ENCODE measurements at regions not wholly inside any gene's neighbourhood (a gene's known extent, or its start where the extent isn't known, plus 50 kb on each side); places are given as distances from the start of the nearest gene placed in this dataset.
A peak's percentile ranks its signal among the peaks of the same experiment; 100 is the strongest.
"Not testable (repeated sequence)": the region's sequence is repeated elsewhere in the genome, so short reads cannot be mapped to it uniquely, and the experiment has no call there.

GRCh38 chr9:87423885-87424284 lies 73.8 kb upstream of the DAPK1 start:
- not testable (repeated sequence) for H3K4me2 ChIP-seq (ENCODE audit: low read length); H2BK120ac ChIP-seq (ENCODE audit: insufficient read depth, low read length, poor library complexity); H3K9ac ChIP-seq (ENCODE audit: low read length); H3K14ac ChIP-seq (ENCODE audit: low read length); H3K4me3 ChIP-seq (ENCODE audit: low read depth, low read length); H3K79me1 ChIP-seq (ENCODE audit: low read length); H3K9me3 ChIP-seq (ENCODE audit: insufficient read depth, low read depth, low read length); H4K12ac ChIP-seq (ENCODE audit: low read depth, low read length); H2BK12ac ChIP-seq (ENCODE audit: low read length); H4K91ac ChIP-seq (ENCODE audit: low read depth, low read length); H3K27me3 ChIP-seq (ENCODE audit: insufficient read depth, low read length); H2BK5ac ChIP-seq (ENCODE audit: low read depth, low read length, poor library complexity); H3K4ac ChIP-seq (ENCODE audit: low read depth, low read length); H4K8ac ChIP-seq (ENCODE audit: low read depth, low read length); H3K36me3 ChIP-seq (ENCODE audit: control insufficient read depth in 1 of 2, insufficient read depth in 2 of 2, low read length in 2 of 2); H2AFZ ChIP-seq (ENCODE audit: insufficient read depth, low read length, poor library complexity); H3K4me1 ChIP-seq (ENCODE audit: control insufficient read depth in 1 of 2, insufficient read depth in 2 of 2, low read length in 2 of 2); H3K27ac ChIP-seq (ENCODE audit: low read depth, low read length); H3K23ac ChIP-seq (ENCODE audit: low read length); H3K79me2 ChIP-seq (ENCODE audit: control insufficient read depth, insufficient read depth, low read length, poor library complexity); H3K18ac ChIP-seq (ENCODE audit: low read length); H2AK5ac ChIP-seq (ENCODE audit: low read length)
- whole genome bisulfite sequencing (ENCODE audit: extremely low coverage, insufficient coverage, insufficient read length): no CpG with 5 or more reads among the region's 4 CpGs
- DNase-seq: peak in 1 of 2 donors; percentile 37

GRCh38 chr9:87425202-87425601 lies 72.5 kb upstream of the DAPK1 start:
- Histone ChIP-seq H2BK12ac (ENCODE audit: low read length) (no peak overlapping the region), H3K4me1 (ENCODE audit: control insufficient read depth in 1 of 2, insufficient read depth in 2 of 2, low read length in 2 of 2) (peaks cover 4 to 8% of the 10 kb centered on the region in 2 experiments), H3K4me2 (ENCODE audit: low read length) (no peak overlapping the region)

GRCh38 chr9:87427851-87428506 lies 69.7 kb upstream of the DAPK1 start:
- H2AFZ ChIP-seq (ENCODE audit: insufficient read depth, low read length, poor library complexity): no peak overlapping the region
- no peak overlapping the region for H4K91ac ChIP-seq (ENCODE audit: low read depth, low read length)
- H3K23ac ChIP-seq (ENCODE audit: low read length): no peak overlapping the region
- H2BK120ac ChIP-seq (ENCODE audit: insufficient read depth, low read length, poor library complexity): no peak overlapping the region
- peak overlapping the region; percentile 27 for H2BK12ac ChIP-seq (ENCODE audit: low read length)
- H3K4me3 ChIP-seq (ENCODE audit: low read depth, low read length): no peak overlapping the region
- no CpG with 5 or more reads among the region's 5 CpGs for WGBS (ENCODE audit: extremely low coverage, insufficient coverage, insufficient read length)
- H3K27me3 ChIP-seq (ENCODE audit: insufficient read depth, low read length): no peaks in the 10 kb centered on the region
- DNase-seq: peak; percentile 81 to 92
- H3K4me1 ChIP-seq (ENCODE audit: control insufficient read depth in 1 of 2, insufficient read depth in 2 of 2, low read length in 2 of 2): peaks cover 4 to 8% of the 10 kb centered on the region in 2 experiments
- no peak overlapping the region for H3K14ac ChIP-seq (ENCODE audit: low read length)
- no peaks in the 10 kb centered on the region for H3K36me3 ChIP-seq (ENCODE audit: control insufficient read depth in 1 of 2, insufficient read depth in 2 of 2, low read length in 2 of 2)
- peak overlapping the region; percentile 91 for H3K27ac ChIP-seq (ENCODE audit: low read depth, low read length)
- no peak overlapping the region for H3K18ac ChIP-seq (ENCODE audit: low read length)
- H2AK5ac ChIP-seq (ENCODE audit: low read length): no peak overlapping the region
- peaks cover 6% of the 10 kb centered on the region for H3K79me1 ChIP-seq (ENCODE audit: low read length)
- H3K4me2 ChIP-seq (ENCODE audit: low read length): peak overlapping the region; percentile 32
- H3K79me2 ChIP-seq (ENCODE audit: control insufficient read depth, insufficient read depth, low read length, poor library complexity): no peaks in the 10 kb centered on the region
- H4K12ac ChIP-seq (ENCODE audit: low read depth, low read length): no peak overlapping the region
- H2BK5ac ChIP-seq (ENCODE audit: low read depth, low read length, poor library complexity): peak overlapping the region; percentile 5
- H4K8ac ChIP-seq (ENCODE audit: low read depth, low read length): no peak overlapping the region
- no peaks in the 10 kb centered on the region for H3K9me3 ChIP-seq (ENCODE audit: insufficient read depth, low read depth, low read length)
- H3K4ac ChIP-seq (ENCODE audit: low read depth, low read length): no peak overlapping the region
- H3K9ac ChIP-seq (ENCODE audit: low read length): no peak overlapping the region

More at GRCh38 chr9:87425202-87425601, 72.5 kb upstream of the DAPK1 start:
- Histone ChIP-seq H3K27ac (ENCODE audit: low read depth, low read length) (no peak overlapping the region), H3K27me3 (ENCODE audit: insufficient read depth, low read length) (no peaks in the 10 kb centered on the region), H2BK120ac (ENCODE audit: insufficient read depth, low read length, poor library complexity) (no peak overlapping the region), H3K79me2 (ENCODE audit: control insufficient read depth, insufficient read depth, low read length, poor library complexity) (no peaks in the 10 kb centered on the region), H3K14ac (ENCODE audit: low read length) (no peak overlapping the region), H3K4ac (ENCODE audit: low read depth, low read length) (no peak overlapping the region), H3K23ac (ENCODE audit: low read length) (no peak overlapping the region), H3K9ac (ENCODE audit: low read length) (no peak overlapping the region), H3K18ac (ENCODE audit: low read length) (no peak overlapping the region), H3K79me1 (ENCODE audit: low read length) (peaks cover 6% of the 10 kb centered on the region), H4K8ac (ENCODE audit: low read depth, low read length) (no peak overlapping the region), H2BK5ac (ENCODE audit: low read depth, low read length, poor library complexity) (no peak overlapping the region), H3K36me3 (ENCODE audit: control insufficient read depth in 1 of 2, insufficient read depth in 2 of 2, low read length in 2 of 2) (no peaks in the 10 kb centered on the region), H3K4me3 (ENCODE audit: low read depth, low read length) (no peak overlapping the region), H3K9me3 (ENCODE audit: insufficient read depth, low read depth, low read length) (peaks cover 3% of the 10 kb centered on the region), H2AFZ (ENCODE audit: insufficient read depth, low read length, poor library complexity) (no peak overlapping the region), H4K12ac (ENCODE audit: low read depth, low read length) (no peak overlapping the region), H4K91ac (ENCODE audit: low read depth, low read length) (no peak overlapping the region), H2AK5ac (ENCODE audit: low read length) (no peak overlapping the region)
- DNase-seq: no peak
- WGBS (ENCODE audit: extremely low coverage, insufficient coverage, insufficient read length): no CpG with 5 or more reads among the region's 2 CpGs

- H3K4me1 ChIP-seq (ENCODE audit: control insufficient read depth in 1 of 2, insufficient read depth in 2 of 2, low read length in 2 of 2): peaks cover 4 to 8% of the 10 kb centered on the region in 2 experiments
- peaks cover 6% of the 10 kb centered on the region for H3K79me1 ChIP-seq (ENCODE audit: low read length)
- peak overlapping the region; percentile 44 for H3K14ac ChIP-seq (ENCODE audit: low read length)
- no CpG with 5 or more reads among the region's 3 CpGs for WGBS (ENCODE audit: extremely low coverage, insufficient coverage, insufficient read length)
- no peaks in the 10 kb centered on the region for H3K27me3 ChIP-seq (ENCODE audit: insufficient read depth, low read length)
- peak overlapping the region; percentile 5 for H3K4me2 ChIP-seq (ENCODE audit: low read length)
- H4K91ac ChIP-seq (ENCODE audit: low read depth, low read length): no peak overlapping the region
- no peak overlapping the region for H3K18ac ChIP-seq (ENCODE audit: low read length)
- H2AFZ ChIP-seq (ENCODE audit: insufficient read depth, low read length, poor library complexity): no peak overlapping the region
- H2BK12ac ChIP-seq (ENCODE audit: low read length): peak overlapping the region; percentile 74
- H2AK5ac ChIP-seq (ENCODE audit: low read length): peak overlapping the region; percentile 81
- no peak overlapping the region for H2BK5ac ChIP-seq (ENCODE audit: low read depth, low read length, poor library complexity)
- no peak overlapping the region for H4K8ac ChIP-seq (ENCODE audit: low read depth, low read length)
- H3K27ac ChIP-seq (ENCODE audit: low read depth, low read length): peak overlapping the region; percentile 91
- no peak overlapping the region for H3K4ac ChIP-seq (ENCODE audit: low read depth, low read length)
- no peak overlapping the region for H3K4me3 ChIP-seq (ENCODE audit: low read depth, low read length)
- no peak overlapping the region for H3K9ac ChIP-seq (ENCODE audit: low read length)
- H2BK120ac ChIP-seq (ENCODE audit: insufficient read depth, low read length, poor library complexity): peak overlapping the region; percentile 5
- H3K79me2 ChIP-seq (ENCODE audit: control insufficient read depth, insufficient read depth, low read length, poor library complexity): no peaks in the 10 kb centered on the region
- no peak overlapping the region for H4K12ac ChIP-seq (ENCODE audit: low read depth, low read length)
- no peaks in the 10 kb centered on the region for H3K9me3 ChIP-seq (ENCODE audit: insufficient read depth, low read depth, low read length)
- peak; percentile 57 to 79 for DNase-seq
- H3K23ac ChIP-seq (ENCODE audit: low read length): no peak overlapping the region
- H3K36me3 ChIP-seq (ENCODE audit: control insufficient read depth in 1 of 2, insufficient read depth in 2 of 2, low read length in 2 of 2): no peaks in the 10 kb centered on the region
Observed at GRCh38 chr9:87428659-87429058, 69.0 kb upstream of the DAPK1 start.
